Calu3 (cell line): ENCODE measurements at regions not wholly inside any gene's neighbourhood (a gene's known extent, or its start where the extent isn't known, plus 50 kb on each side); places are given as distances from the start of the nearest gene placed in this dataset.

Experiments used
- BruUV-seq: library from RNA; stranded (reverse); fragments of 400-500 nt; replicated peaks from 2 replicates; lab custom pipeline; 2021; lab: Mats Ljungman, UMichigan
- CTCF ChIA-PET: fragments of 300-600 bp; sonication (Branson Sonifier 250); formaldehyde crosslinking; loops from one replicate; lab custom pipeline; 2022; ENCODE audit warnings: antibody characterized with exemption; lab: Charles Lee
- DNase-seq: peaks from one replicate; pipeline ENCODE4 v3.0.0; 2022
- H3K27ac Mint-ChIP-seq: one replicate; pipeline ENCODE4 v1.8.0; 2022; ENCODE audit warnings: mixed read lengths; ENCODE audit not compliant: unreplicated experiment
- H3K27me3 Mint-ChIP-seq: one replicate; pipeline ENCODE4 v1.8.0; 2022; ENCODE audit warnings: mixed read lengths; ENCODE audit not compliant: unreplicated experiment
- H3K36me3 Mint-ChIP-seq: one replicate; pipeline ENCODE4 v1.8.0; 2022; ENCODE audit warnings: mild to moderate bottlenecking, moderate library complexity, mixed read lengths; ENCODE audit not compliant: insufficient read depth, unreplicated experiment
- H3K4me1 Mint-ChIP-seq: one replicate; pipeline ENCODE4 v1.8.0; 2022; ENCODE audit warnings: mild to moderate bottlenecking, low read depth, mixed read lengths; ENCODE audit not compliant: unreplicated experiment
- H3K4me3 Mint-ChIP-seq: one replicate; pipeline ENCODE4 v1.8.0; 2022; ENCODE audit warnings: mild to moderate bottlenecking, low read depth, moderate library complexity, mixed read lengths; ENCODE audit not compliant: unreplicated experiment
- H3K9me3 Mint-ChIP-seq: one replicate; pipeline ENCODE4 v1.8.0; 2022; ENCODE audit warnings: low read depth, mixed read lengths; ENCODE audit not compliant: unreplicated experiment
- intact Hi-C: fragments of 100-400 bp; cut with micrococcal nuclease; formaldehyde crosslinking; loops from one replicate; pipeline ENCODE4 v1.10.0; 2022; ENCODE audit not compliant: unreplicated experiment
- TF ChIP-seq, protein P1 (sequence below): fragments of 200-600 bp; IDR thresholded peaks from one replicate; pipeline ENCODE4 v1.8.0; 2022; ENCODE audit warnings: antibody characterized with exemption; ENCODE audit not compliant: unreplicated experiment

- Mint-ChIP-seq H3K4me1 (no peaks in the 10 kb centered on the region), H3K27me3 (no peaks in the 10 kb centered on the region), H3K4me3 (no peak overlapping the region), H3K36me3 (no peaks in the 10 kb centered on the region), H3K9me3 (no peaks in the 10 kb centered on the region), H3K27ac (no peak overlapping the region)
- no TSS peak for BruUV-seq
- CTCF ChIA-PET = no interaction called here
- intact Hi-C loops = no loop called here
- TF ChIP-seq, protein P1, sequence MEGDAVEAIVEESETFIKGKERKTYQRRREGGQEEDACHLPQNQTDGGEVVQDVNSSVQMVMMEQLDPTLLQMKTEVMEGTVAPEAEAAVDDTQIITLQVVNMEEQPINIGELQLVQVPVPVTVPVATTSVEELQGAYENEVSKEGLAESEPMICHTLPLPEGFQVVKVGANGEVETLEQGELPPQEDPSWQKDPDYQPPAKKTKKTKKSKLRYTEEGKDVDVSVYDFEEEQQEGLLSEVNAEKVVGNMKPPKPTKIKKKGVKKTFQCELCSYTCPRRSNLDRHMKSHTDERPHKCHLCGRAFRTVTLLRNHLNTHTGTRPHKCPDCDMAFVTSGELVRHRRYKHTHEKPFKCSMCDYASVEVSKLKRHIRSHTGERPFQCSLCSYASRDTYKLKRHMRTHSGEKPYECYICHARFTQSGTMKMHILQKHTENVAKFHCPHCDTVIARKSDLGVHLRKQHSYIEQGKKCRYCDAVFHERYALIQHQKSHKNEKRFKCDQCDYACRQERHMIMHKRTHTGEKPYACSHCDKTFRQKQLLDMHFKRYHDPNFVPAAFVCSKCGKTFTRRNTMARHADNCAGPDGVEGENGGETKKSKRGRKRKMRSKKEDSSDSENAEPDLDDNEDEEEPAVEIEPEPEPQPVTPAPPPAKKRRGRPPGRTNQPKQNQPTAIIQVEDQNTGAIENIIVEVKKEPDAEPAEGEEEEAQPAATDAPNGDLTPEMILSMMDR = no peak
- no peak for DNase-seq
These were observed 1463.7 kb downstream of the OTOL1 start for GRCh38 chr3:162960269-162960668.

DNA sequence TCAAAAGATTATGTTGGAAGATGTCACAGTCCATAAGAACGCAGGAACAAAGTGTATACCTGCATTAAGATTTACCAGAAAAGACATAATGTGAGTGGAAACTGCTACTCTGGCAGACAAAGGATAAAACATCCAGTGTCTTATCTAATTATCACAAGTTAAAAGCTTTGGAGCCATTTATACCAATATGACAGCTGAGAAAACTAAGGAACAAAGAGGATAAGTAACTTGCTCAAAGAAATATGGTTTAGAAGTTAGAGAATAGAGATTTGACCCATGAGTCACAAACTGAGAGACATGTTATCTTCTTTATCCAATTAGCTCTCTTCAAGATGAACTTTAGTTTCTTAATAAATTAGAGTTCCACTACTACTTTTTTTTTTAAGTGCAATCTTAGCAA is 1473.7 kb downstream of the OTOL1 start:
- Mint-ChIP-seq H3K27ac (no peak overlapping the region), H3K4me1 (no peaks in the 10 kb centered on the region), H3K4me3 (no peak overlapping the region), H3K36me3 (no peaks in the 10 kb centered on the region), H3K27me3 (no peaks in the 10 kb centered on the region), H3K9me3 (peaks cover 13% of the 10 kb centered on the region)
- no TSS peak for BruUV-seq
- intact Hi-C loops = no loop called here
- TF ChIP-seq, protein P1 = no peak
- no peak for DNase-seq
- CTCF ChIA-PET = no interaction called here

GRCh38 chr3:162971715-162972114 is 1475.1 kb downstream of the OTOL1 start:
- TF ChIP-seq, protein P1 = no peak
- Mint-ChIP-seq H3K27me3 (no peaks in the 10 kb centered on the region), H3K27ac (no peak overlapping the region), H3K4me1 (peaks cover 8% of the 10 kb centered on the region), H3K4me3 (no peak overlapping the region), H3K9me3 (peaks cover 6% of the 10 kb centered on the region), H3K36me3 (no peaks in the 10 kb centered on the region)
- DNase-seq = no peak
- CTCF ChIA-PET = no interaction called here
- intact Hi-C loops = no loop called here
- BruUV-seq = no TSS peak

DNA sequence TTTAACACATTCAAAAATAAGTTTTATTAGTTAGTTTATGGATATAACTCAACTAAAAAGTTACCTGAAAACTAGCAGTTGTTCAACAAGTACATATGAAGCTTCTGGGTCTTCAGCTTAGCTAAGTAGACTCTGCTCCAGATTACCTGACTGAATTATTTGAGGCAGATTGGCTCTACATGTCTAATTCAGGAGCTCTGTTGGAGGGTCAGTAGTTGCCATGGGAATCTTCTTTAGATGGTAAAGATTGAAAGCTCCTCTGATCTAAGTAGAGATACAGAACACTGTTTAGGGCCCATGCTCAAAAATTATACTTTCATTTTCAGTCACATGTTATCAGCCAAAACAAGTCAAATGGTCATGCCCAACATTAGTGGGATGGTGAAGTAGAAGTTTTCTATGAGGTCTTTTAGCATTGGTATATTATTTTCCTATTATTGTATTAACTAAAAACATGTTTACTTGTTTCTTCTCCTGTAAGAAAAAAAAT is 1476.9 kb downstream of the OTOL1 start:
- peaks cover 3% of the 10 kb centered on the region for H3K9me3 Mint-ChIP-seq
- CTCF ChIA-PET = no interaction called here
- no peak for DNase-seq
- H3K4me1 Mint-ChIP-seq = peaks cover 8% of the 10 kb centered on the region
- no TSS peak for BruUV-seq
- intact Hi-C loops = no loop called here
- no peaks in the 10 kb centered on the region for H3K27me3 Mint-ChIP-seq
- H3K4me3 Mint-ChIP-seq = no peak overlapping the region
- TF ChIP-seq, protein P1 = no peak
- H3K36me3 Mint-ChIP-seq = no peaks in the 10 kb centered on the region
- H3K27ac Mint-ChIP-seq = no peak overlapping the region
